ENCODE measurements at regions not wholly inside any gene's neighbourhood (a gene's known extent, or its start where the extent isn't known, plus 50 kb on each side); places are given as distances from the start of the nearest gene placed in this dataset.

GRCh38 chr11:104652996-104653395, 245.3 kb downstream of the CASP12 start:
- TF ChIP-seq CTCF (IDR thresholded peaks at IDR 0.05) (no peak), POLR2A (IDR thresholded peaks at IDR 0.05) (no peak)
